ENCODE measurements at regions not wholly inside any gene's neighbourhood (a gene's known extent, or its start where the extent isn't known, plus 50 kb on each side); places are given as distances from the start of the nearest gene placed in this dataset.

DNA sequence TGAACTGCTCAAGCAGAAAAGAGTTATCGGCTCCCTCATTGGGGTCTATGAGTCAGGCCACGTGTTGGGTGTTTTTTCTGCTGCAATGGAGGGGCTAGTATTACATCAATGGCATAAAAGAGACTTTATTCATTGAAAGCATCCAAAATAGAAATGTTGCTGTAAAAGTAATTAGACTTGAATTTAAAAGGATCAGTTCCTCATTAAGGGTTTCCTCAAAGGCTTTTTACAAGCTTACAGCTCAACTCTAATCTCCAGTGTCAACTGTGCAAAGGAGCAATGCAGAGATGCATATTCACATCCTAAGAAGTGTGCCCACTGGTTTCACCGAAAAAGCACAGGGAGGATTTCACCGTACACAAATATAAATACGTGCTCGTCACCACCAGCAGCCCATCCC, 300.3 kb downstream of the FOXO1 start:
- TF ChIP-seq LEF1 (IDR thresholded peaks at IDR 0.05; ENCODE audit: borderline replicate concordance) (no peak), FOXM1 (IDR thresholded peaks at IDR 0.05; ENCODE audit: borderline replicate concordance) (no peak), SP1 (IDR thresholded peaks at IDR 0.05) (no peak), ELF4 (IDR thresholded peaks at IDR 0.05) (no peak), NFRKB (IDR thresholded peaks at IDR 0.05) (no peak), FOXK2 (IDR thresholded peaks at IDR 0.05) (no peak)
